ENCODE measurements at regions not wholly inside any gene's neighbourhood (a gene's known extent, or its start where the extent isn't known, plus 50 kb on each side); places are given as distances from the start of the nearest gene placed in this dataset.
A peak's percentile ranks its signal among the peaks of the same experiment; 100 is the strongest.

DNA sequence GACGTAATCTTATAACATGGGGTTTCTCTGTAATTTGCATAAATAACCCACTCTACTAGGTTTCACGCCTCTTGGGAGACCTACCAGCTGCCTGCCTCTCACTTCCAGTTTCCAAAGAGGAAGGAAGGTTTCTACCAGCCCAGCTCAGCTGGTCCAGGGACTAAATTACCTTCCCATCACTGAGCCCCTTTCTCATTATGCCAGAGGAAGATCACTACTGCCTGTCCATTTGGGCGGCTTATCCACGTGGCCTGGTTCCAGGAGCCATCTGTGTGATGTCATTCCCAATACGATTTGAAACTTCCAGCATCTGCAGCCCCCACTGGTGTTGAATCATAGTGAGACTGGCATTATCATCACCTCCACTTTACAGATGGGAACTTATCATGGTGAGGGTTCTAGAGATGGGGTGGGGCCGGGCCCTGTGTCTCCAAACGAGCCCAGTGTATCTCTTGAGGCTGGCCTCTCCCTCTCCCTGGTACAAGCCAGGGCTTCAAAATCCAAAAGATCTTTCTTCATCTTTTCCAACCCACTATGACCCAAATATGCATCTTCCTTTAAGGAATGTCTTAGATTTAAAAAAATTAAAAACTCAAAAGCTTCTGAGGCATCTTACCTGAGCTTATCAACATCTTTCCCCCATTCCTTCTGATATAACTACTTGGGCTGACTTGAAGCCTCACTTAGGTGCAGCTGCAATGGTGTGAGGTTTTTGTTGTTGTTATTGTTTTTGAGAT, 140.8 kb downstream of the DDX1 start:
- Histone ChIP-seq H3K4me3 (ENCODE audit: low read depth, low read length) (no peak overlapping the region), H3K27me3 (ENCODE audit: control insufficient read depth, insufficient read depth, low read length) (no peaks in the 10 kb centered on the region), H3K4me1 (peaks cover 16% of the 10 kb centered on the region), H3K9ac (no peak overlapping the region), H3K9me3 (ENCODE audit: control insufficient read depth, low read length) (no peaks in the 10 kb centered on the region), H3K27ac (no peak overlapping the region), H3K4me2 (ENCODE audit: low read length) (no peak overlapping the region), H3K79me2 (no peaks in the 10 kb centered on the region), H3K36me3 (ENCODE audit: control insufficient read depth, insufficient read depth, low read length) (no peaks in the 10 kb centered on the region), H2AFZ (no peak overlapping the region)
- TF ChIP-seq, protein P1, sequence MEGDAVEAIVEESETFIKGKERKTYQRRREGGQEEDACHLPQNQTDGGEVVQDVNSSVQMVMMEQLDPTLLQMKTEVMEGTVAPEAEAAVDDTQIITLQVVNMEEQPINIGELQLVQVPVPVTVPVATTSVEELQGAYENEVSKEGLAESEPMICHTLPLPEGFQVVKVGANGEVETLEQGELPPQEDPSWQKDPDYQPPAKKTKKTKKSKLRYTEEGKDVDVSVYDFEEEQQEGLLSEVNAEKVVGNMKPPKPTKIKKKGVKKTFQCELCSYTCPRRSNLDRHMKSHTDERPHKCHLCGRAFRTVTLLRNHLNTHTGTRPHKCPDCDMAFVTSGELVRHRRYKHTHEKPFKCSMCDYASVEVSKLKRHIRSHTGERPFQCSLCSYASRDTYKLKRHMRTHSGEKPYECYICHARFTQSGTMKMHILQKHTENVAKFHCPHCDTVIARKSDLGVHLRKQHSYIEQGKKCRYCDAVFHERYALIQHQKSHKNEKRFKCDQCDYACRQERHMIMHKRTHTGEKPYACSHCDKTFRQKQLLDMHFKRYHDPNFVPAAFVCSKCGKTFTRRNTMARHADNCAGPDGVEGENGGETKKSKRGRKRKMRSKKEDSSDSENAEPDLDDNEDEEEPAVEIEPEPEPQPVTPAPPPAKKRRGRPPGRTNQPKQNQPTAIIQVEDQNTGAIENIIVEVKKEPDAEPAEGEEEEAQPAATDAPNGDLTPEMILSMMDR (IDR thresholded peaks at IDR 0.05), result no peak

DNA sequence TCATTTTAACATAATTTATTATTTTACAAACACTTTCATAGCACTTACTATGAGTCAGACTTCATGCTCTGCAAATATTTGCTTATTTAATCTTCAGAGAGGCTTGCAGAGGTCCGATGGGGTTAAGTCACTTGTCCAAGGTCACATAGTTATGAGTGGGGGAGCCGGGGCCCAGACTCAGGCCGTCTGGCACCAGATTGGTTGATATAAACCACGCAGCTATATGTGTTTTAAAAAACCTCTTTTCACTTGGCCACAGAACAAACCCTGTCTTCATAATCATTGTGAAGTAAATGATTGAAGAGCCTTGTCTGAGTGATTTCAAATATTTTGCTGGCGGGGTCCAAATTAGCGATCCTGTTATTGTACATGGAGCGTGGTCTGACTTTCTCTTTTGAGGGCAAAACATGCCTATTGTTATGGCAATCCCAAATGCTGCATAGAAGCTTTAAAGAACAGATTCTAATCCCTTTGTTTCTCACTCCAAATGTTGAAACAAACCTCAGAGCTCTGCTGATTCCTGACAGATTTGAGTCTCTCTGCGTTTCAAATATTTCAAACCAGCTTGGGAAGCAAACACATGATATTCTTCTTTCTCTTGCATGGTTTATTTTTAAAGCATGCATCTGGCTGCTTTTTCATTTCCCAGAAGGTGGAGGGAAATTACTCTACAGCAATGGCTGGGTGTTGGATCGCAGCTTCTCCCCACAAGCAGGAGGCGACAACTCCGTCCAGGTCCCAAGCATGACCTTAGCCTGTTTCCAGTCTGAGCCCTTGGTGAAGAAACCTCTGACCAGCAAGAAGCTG, 142.4 kb downstream of the DDX1 start:
- TF ChIP-seq, protein P1 (IDR thresholded peaks at IDR 0.05), result no peak
- no peak overlapping the region for H3K9ac ChIP-seq
- H3K79me2 ChIP-seq, result no peaks in the 10 kb centered on the region
- peaks cover 16% of the 10 kb centered on the region for H3K4me1 ChIP-seq
- no peaks in the 10 kb centered on the region for H3K9me3 ChIP-seq (ENCODE audit: control insufficient read depth, low read length)
- no peak overlapping the region for H3K27ac ChIP-seq
- H3K27me3 ChIP-seq (ENCODE audit: control insufficient read depth, insufficient read depth, low read length), result no peaks in the 10 kb centered on the region
- no peaks in the 10 kb centered on the region for H3K36me3 ChIP-seq (ENCODE audit: control insufficient read depth, insufficient read depth, low read length)
- no peak overlapping the region for H3K4me3 ChIP-seq (ENCODE audit: low read depth, low read length)
- H2AFZ ChIP-seq, result peak overlapping the region; percentile 19
- H3K4me2 ChIP-seq (ENCODE audit: low read length), result no peak overlapping the region

DNA sequence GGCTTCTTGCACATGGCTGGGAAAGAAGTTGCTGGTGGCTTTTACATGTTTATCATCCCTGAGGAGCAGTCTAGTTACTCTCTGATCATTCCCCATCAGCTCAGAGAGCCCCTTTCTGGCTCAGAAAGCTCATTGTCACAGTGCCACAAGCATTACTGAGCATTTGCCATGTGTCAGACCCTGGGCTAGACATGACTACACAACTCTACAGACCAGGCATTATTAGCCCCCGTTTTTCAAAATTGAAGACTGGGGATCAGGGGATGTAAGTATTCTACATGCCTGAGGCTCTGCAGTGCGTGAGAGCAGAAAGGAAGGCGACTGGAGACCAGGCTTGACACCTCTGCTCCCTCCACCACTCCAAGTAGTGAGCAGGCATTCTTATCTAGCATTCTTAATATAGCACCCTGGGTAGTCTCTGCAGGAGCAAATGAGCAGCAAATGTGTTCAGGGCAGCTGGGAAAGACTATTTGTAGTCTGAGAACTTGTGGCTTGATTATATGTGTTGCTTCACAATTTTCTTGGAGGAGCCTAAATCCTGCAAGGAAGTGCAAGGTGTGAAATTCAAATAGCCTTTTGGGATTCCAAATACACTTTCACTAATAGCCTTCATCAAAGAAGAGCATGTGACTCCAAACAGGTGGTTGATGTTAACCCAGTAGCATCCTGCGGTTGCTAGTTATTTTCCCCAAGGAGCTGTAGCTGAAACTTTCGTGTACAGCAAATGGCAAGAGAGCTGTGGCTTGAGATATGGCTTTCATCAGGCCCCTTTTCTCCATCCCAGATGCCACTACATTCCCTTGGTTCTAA, 143.2 kb downstream of the DDX1 start:
- Histone ChIP-seq H3K9me3 (ENCODE audit: control insufficient read depth, low read length) (no peaks in the 10 kb centered on the region), H3K79me2 (no peaks in the 10 kb centered on the region), H2AFZ (peak overlapping the region; percentile 19), H3K36me3 (ENCODE audit: control insufficient read depth, insufficient read depth, low read length) (no peaks in the 10 kb centered on the region), H3K27ac (no peak overlapping the region), H3K4me1 (peaks cover 11% of the 10 kb centered on the region), H3K27me3 (ENCODE audit: control insufficient read depth, insufficient read depth, low read length) (no peaks in the 10 kb centered on the region), H3K9ac (no peak overlapping the region), H3K4me3 (ENCODE audit: low read depth, low read length) (no peak overlapping the region), H3K4me2 (ENCODE audit: low read length) (no peak overlapping the region)
- TF ChIP-seq, protein P1 (IDR thresholded peaks at IDR 0.05), result no peak

DNA sequence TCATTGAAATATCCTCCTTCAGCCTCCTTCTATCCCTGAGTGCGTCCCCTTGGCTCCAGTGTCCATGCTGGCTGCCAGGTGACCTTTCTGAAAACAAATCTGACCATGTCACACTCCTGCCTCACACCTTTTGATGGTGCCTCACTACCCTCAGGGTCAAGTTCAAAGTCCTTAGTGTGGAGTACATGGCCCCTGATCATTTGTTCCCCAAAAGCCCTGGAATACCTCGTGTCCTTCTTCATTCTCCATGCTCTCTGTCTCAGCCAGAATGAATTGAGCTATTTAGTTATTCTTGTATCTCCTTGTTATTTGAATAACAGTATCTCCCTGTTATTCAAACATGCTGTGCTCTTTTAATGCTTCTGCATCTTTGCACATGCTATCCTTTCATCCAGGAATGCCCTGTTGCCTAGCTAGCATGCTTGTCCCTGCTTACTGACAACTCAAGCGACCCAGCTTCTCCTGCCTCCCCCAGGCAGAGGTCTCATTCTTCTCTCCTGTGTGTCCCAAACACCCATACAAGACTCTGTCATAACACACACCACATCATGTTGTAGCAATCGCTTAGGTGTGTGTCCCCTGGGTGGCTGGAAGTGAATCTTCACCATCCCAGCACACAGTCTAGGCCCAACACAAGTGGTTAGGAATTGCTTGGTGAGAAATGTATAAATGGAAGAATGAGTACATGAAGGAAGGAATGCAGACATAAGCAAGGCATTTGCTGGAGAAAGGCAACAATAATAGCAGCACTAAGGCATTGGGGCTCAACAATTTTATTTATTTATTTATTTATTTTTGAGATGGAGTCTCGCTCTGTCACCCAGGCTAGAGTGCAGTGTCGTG, 144.0 kb downstream of the DDX1 start:
- no peaks in the 10 kb centered on the region for H3K36me3 ChIP-seq (ENCODE audit: control insufficient read depth, insufficient read depth, low read length)
- H2AFZ ChIP-seq, result no peak overlapping the region
- no peaks in the 10 kb centered on the region for H3K9me3 ChIP-seq (ENCODE audit: control insufficient read depth, low read length)
- H3K79me2 ChIP-seq, result no peaks in the 10 kb centered on the region
- H3K4me1 ChIP-seq, result peaks cover 3% of the 10 kb centered on the region
- no peak overlapping the region for H3K4me2 ChIP-seq (ENCODE audit: low read length)
- no peak overlapping the region for H3K4me3 ChIP-seq (ENCODE audit: low read depth, low read length)
- no peaks in the 10 kb centered on the region for H3K27me3 ChIP-seq (ENCODE audit: control insufficient read depth, insufficient read depth, low read length)
- H3K27ac ChIP-seq, result no peak overlapping the region
- no peak overlapping the region for H3K9ac ChIP-seq
- TF ChIP-seq, protein P1 (IDR thresholded peaks at IDR 0.05), result no peak
